ENCODE measurements at regions not wholly inside any gene's neighbourhood (a gene's known extent, or its start where the extent isn't known, plus 50 kb on each side); places are given as distances from the start of the nearest gene placed in this dataset.

- TF ChIP-seq CTCF (IDR thresholded peaks at IDR 0.05; ENCODE audit: low read depth, low read length), result no peak
- no peak overlapping the region for H3K4me3 ChIP-seq (ENCODE audit: low read depth, low read length)
These were observed 212.7 kb downstream of the HNMT start for GRCh38 chr2:138176862-138177439.

- TF ChIP-seq CTCF (IDR thresholded peaks at IDR 0.05; ENCODE audit: low read depth, low read length), result no peak
- no peak overlapping the region for H3K4me3 ChIP-seq (ENCODE audit: low read depth, low read length)
These were observed 213.4 kb downstream of the HNMT start for GRCh38 chr2:138177693-138178092.

- no peak overlapping the region for H3K4me3 ChIP-seq (ENCODE audit: low read depth, low read length)
- no peak for TF ChIP-seq CTCF (IDR thresholded peaks at IDR 0.05; ENCODE audit: low read depth, low read length)
These were observed 216.6 kb downstream of the HNMT start for GRCh38 chr2:138180692-138181386.

GRCh38 chr2:138182250-138182936, 218.1 kb downstream of the HNMT start:
- no peak overlapping the region for H3K4me3 ChIP-seq (ENCODE audit: low read depth, low read length)
- no peak for TF ChIP-seq CTCF (IDR thresholded peaks at IDR 0.05; ENCODE audit: low read depth, low read length)

- TF ChIP-seq CTCF (IDR thresholded peaks at IDR 0.05; ENCODE audit: low read depth, low read length), result no peak
- no peak overlapping the region for H3K4me3 ChIP-seq (ENCODE audit: low read depth, low read length)
These were observed 218.7 kb downstream of the HNMT start for GRCh38 chr2:138182937-138183312.

- TF ChIP-seq CTCF (IDR thresholded peaks at IDR 0.05; ENCODE audit: low read depth, low read length), result no peak
- H3K4me3 ChIP-seq (ENCODE audit: low read depth, low read length), result no peak overlapping the region
These were observed 219.4 kb downstream of the HNMT start for GRCh38 chr2:138183705-138184104.

- H3K4me3 ChIP-seq (ENCODE audit: low read depth, low read length), result no peak overlapping the region
- TF ChIP-seq CTCF (IDR thresholded peaks at IDR 0.05; ENCODE audit: low read depth, low read length), result no peak
These were observed 220.2 kb downstream of the HNMT start for GRCh38 chr2:138184428-138184827.
